CD14-positive monocyte (primary cell): ENCODE measurements at regions not wholly inside any gene's neighbourhood (a gene's known extent, or its start where the extent isn't known, plus 50 kb on each side); places are given as distances from the start of the nearest gene placed in this dataset.

Experiments used
- DNase-seq, 3 donors: peaks; one replicate each; pipeline ENCODE4 v3.0.0-alpha.2; 2011 to 2022
- H2AFZ ChIP-seq: 2 replicates; pipeline ENCODE4 v1.6.0; 2012; ENCODE audit warnings: mild to moderate bottlenecking, low read depth, low read length, inconsistent platforms; ENCODE audit not compliant: insufficient read depth, poor library complexity, severe bottlenecking
- H3K27ac ChIP-seq, 2 donors: 1 replicate in 1 of 2; 2 replicates in 1 of 2; pipeline ENCODE4 v1.5.1; 2012 to 2013; ENCODE audit warnings: low read length in 2 of 2, control low read depth in 1 of 2, inconsistent platforms in 1 of 2, low read depth in 1 of 2, mild to moderate bottlenecking in 1 of 2
- H3K27me3 ChIP-seq, 2 donors: one replicate each; pipeline versions ENCODE4 v1.6.0 to v1.6.1; 2011 to 2013; ENCODE audit warnings: low read length in 2 of 2; ENCODE audit not compliant: control insufficient read depth in 2 of 2, insufficient read depth in 2 of 2
- H3K36me3 ChIP-seq, 2 donors: replicated peaks in 1 of 2; 1 replicate in 1 of 2; 2 replicates in 1 of 2; pipeline versions ENCODE4 v1.5.1 to v1.6.1; 2012 to 2013; ENCODE audit warnings: low read length in 2 of 2, control low read depth in 1 of 2, inconsistent platforms in 1 of 2, mild to moderate bottlenecking in 1 of 2; ENCODE audit not compliant: insufficient read depth in 2 of 2, control insufficient read depth in 1 of 2
- H3K4me1 ChIP-seq, 2 donors: 1 replicate in 1 of 2; 2 replicates in 1 of 2; pipeline versions ENCODE4 v1.5.1 to v1.6.1; 2012 to 2013; ENCODE audit warnings: low read length in 2 of 2, control low read depth in 1 of 2, inconsistent platforms in 1 of 2, mild to moderate bottlenecking in 1 of 2, moderate library complexity in 1 of 2; ENCODE audit not compliant: insufficient read depth in 2 of 2, control insufficient read depth in 1 of 2
- H3K4me2 ChIP-seq: replicated peaks from 2 replicates; pipeline ENCODE3; 2012; ENCODE audit warnings: low read length, moderate library complexity, mild to moderate bottlenecking; ENCODE audit not compliant: poor library complexity, severe bottlenecking; ENCODE audit errors: extremely low read depth
- H3K4me3 ChIP-seq, 3 experiments: fragments of 200-600 bp in 1 of 3; sonication (generic) in 1 of 3; replicated peaks in 1 of 3; 1 replicate in 2 of 3; 2 replicates in 1 of 3; pipeline ENCODE4 v1.5.1; 2011 to 2013; ENCODE audit warnings: low read length in 3 of 3, mild to moderate bottlenecking in 3 of 3, control low read depth in 2 of 3, low read depth in 2 of 3, inconsistent platforms in 1 of 3, moderate library complexity in 1 of 3
- H3K79me2 ChIP-seq: 2 replicates; pipeline ENCODE4 v1.6.0; 2012; ENCODE audit warnings: mild to moderate bottlenecking, control low read depth, inconsistent platforms, low read length, moderate library complexity; ENCODE audit not compliant: insufficient read depth
- H3K9ac ChIP-seq: 2 replicates; pipeline ENCODE4 v1.6.0; 2017; ENCODE audit warnings: low read length, mild to moderate bottlenecking; ENCODE audit not compliant: insufficient read depth, poor library complexity, severe bottlenecking
- H3K9me3 ChIP-seq, 2 donors: replicated peaks in 1 of 2; 1 replicate in 1 of 2; 2 replicates in 1 of 2; pipeline versions ENCODE4 v1.5.1 to v1.6.1; 2012 to 2013; ENCODE audit warnings: low read length in 2 of 2, control low read depth in 1 of 2; ENCODE audit not compliant: control insufficient read depth in 1 of 2, insufficient read depth in 1 of 2
- H4K20me1 ChIP-seq: 2 replicates; pipeline ENCODE4 v1.6.0; 2012; ENCODE audit warnings: mild to moderate bottlenecking, low read length, control low read depth, moderate library complexity; ENCODE audit not compliant: insufficient read depth
- H3K27ac Mint-ChIP-seq, 7 donors: one replicate each; pipeline ENCODE4 v1.8.0; 2020; ENCODE audit warnings: mild to moderate bottlenecking in 7 of 7, mixed read lengths in 7 of 7, moderate library complexity in 6 of 7, inconsistent platforms in 2 of 7
- H3K27me3 Mint-ChIP-seq, 3 donors: one replicate each; pipeline ENCODE4 v1.8.0; 2021 to 2022; ENCODE audit warnings: low read depth in 3 of 3, mild to moderate bottlenecking in 3 of 3, mixed read lengths in 3 of 3, moderate library complexity in 3 of 3, inconsistent platforms in 1 of 3
- H3K36me3 Mint-ChIP-seq, 2 donors: one replicate each; pipeline ENCODE4 v1.8.0; 2020; ENCODE audit warnings: mixed read lengths in 2 of 2, inconsistent platforms in 1 of 2, mild to moderate bottlenecking in 1 of 2
- H3K4me1 Mint-ChIP-seq: one replicate; pipeline ENCODE4 v1.8.0; 2020; ENCODE audit warnings: mild to moderate bottlenecking, mixed read lengths
- H3K4me3 Mint-ChIP-seq, 2 donors: one replicate each; pipeline ENCODE4 v1.8.0; 2020; ENCODE audit warnings: mild to moderate bottlenecking in 2 of 2, mixed read lengths in 2 of 2, moderate library complexity in 1 of 2
- H3K9me3 Mint-ChIP-seq, 7 donors: one replicate each; pipeline ENCODE4 v1.8.0; 2020 to 2022; ENCODE audit warnings: mixed read lengths in 7 of 7, mild to moderate bottlenecking in 6 of 7, moderate library complexity in 6 of 7, inconsistent platforms in 2 of 7
- WGBS: methylation state at CpG from one replicate; pipeline ENCODE4 v1.1.5; 2013; ENCODE audit warnings: missing lambda C conversion rate; ENCODE audit not compliant: insufficient coverage; 5-methylcytosine and 5-hydroxymethylcytosine counted together
- intact Hi-C, 2 donors: fragments of 100-400 bp; cut with micrococcal nuclease; formaldehyde crosslinking; loops; one replicate each; pipeline versions ENCODE4 v1.15.0 to v1.15.1; 2023
- TF ChIP-seq, protein P1 (sequence below): fragments of 200-600 bp; IDR thresholded peaks from one replicate; pipeline ENCODE4 v1.8.0; 2022; ENCODE audit warnings: antibody characterized with exemption, mild to moderate bottlenecking

DNA sequence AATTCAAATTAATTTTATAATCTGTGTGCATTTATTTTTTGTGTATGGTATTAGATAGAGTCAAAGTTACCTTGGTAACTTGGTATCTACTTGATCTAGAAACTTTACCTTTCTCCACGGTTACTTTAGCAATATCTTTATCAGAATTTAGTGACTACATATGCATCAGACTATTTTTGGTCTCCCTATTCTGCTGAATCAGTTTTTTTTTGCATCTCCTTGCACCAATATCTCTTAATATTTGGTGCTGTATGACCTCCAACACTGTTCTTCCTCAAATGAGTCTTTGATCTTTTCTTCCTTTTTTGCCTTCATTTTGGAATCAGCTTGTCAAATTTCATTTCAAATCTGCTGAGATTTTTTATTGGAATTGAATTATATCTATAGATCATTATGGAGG, 828.2 kb upstream of the FOXG1 start:
- DNase-seq, result no peak
- H3K4me2 ChIP-seq, result no peak overlapping the region
- 75% methylated on average over 1 of the region's 1 CpG for WGBS
- no peaks in the 10 kb centered on the region for H3K27me3 ChIP-seq
- peaks cover 2 to 11% (median 8%) of the 10 kb centered on the region in 7 donors for H3K9me3 Mint-ChIP-seq
- no peaks in the 10 kb centered on the region for H4K20me1 ChIP-seq
- no peaks in the 10 kb centered on the region for H3K27me3 Mint-ChIP-seq
- peaks cover 0 to 9% of the 10 kb centered on the region in 2 donors for H3K9me3 ChIP-seq
- H3K9ac ChIP-seq, result no peak overlapping the region
- H3K4me1 ChIP-seq, result no peaks in the 10 kb centered on the region
- H3K4me1 Mint-ChIP-seq, result no peaks in the 10 kb centered on the region
- H3K27ac Mint-ChIP-seq, result no peak overlapping the region
- H3K36me3 ChIP-seq, result no peaks in the 10 kb centered on the region
- H3K4me3 Mint-ChIP-seq, result no peak overlapping the region
- no peak overlapping the region for H3K4me3 ChIP-seq
- no peaks in the 10 kb centered on the region for H3K79me2 ChIP-seq
- TF ChIP-seq, protein P1, sequence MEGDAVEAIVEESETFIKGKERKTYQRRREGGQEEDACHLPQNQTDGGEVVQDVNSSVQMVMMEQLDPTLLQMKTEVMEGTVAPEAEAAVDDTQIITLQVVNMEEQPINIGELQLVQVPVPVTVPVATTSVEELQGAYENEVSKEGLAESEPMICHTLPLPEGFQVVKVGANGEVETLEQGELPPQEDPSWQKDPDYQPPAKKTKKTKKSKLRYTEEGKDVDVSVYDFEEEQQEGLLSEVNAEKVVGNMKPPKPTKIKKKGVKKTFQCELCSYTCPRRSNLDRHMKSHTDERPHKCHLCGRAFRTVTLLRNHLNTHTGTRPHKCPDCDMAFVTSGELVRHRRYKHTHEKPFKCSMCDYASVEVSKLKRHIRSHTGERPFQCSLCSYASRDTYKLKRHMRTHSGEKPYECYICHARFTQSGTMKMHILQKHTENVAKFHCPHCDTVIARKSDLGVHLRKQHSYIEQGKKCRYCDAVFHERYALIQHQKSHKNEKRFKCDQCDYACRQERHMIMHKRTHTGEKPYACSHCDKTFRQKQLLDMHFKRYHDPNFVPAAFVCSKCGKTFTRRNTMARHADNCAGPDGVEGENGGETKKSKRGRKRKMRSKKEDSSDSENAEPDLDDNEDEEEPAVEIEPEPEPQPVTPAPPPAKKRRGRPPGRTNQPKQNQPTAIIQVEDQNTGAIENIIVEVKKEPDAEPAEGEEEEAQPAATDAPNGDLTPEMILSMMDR, result no peak
- H3K36me3 Mint-ChIP-seq, result no peaks in the 10 kb centered on the region
- no peak overlapping the region for H2AFZ ChIP-seq
- intact Hi-C loops, result no loop called here
- H3K27ac ChIP-seq, result no peak overlapping the region

DNA sequence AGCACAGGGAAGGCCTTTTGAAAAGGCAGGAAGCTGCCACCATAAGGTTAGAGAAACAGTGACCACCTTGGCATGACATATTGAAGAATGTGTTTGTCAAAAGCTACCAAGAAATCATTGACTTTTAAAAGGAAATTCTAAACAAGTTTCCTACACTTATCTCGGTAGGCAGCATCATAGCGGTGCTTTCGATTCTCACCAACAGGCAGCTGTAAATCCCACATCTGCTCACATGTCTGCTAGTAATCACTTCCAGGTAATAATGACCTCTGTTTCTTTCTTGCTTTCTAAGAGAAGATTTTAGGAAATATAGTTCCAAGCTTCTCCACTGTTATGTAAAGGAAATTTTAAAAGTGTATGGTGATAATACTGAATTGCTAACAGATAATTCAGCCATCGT, 821.1 kb upstream of the FOXG1 start:
- H3K27me3 Mint-ChIP-seq, result no peaks in the 10 kb centered on the region
- H4K20me1 ChIP-seq, result no peaks in the 10 kb centered on the region
- no peak for DNase-seq
- H3K4me1 ChIP-seq, result no peaks in the 10 kb centered on the region
- H2AFZ ChIP-seq, result no peak overlapping the region
- no peak overlapping the region for H3K4me2 ChIP-seq
- H3K27ac ChIP-seq, result no peak overlapping the region
- intact Hi-C loops, result no loop called here
- no peaks in the 10 kb centered on the region for H3K36me3 Mint-ChIP-seq
- no peak overlapping the region for H3K4me3 Mint-ChIP-seq
- peaks cover 2 to 4% (median 3%) of the 10 kb centered on the region in 7 donors for H3K9me3 Mint-ChIP-seq
- H3K27ac Mint-ChIP-seq, result no peak overlapping the region
- no peaks in the 10 kb centered on the region for H3K79me2 ChIP-seq
- no CpG with 5 or more reads among the region's 4 CpGs for WGBS
- no peaks in the 10 kb centered on the region for H3K27me3 ChIP-seq
- no peaks in the 10 kb centered on the region for H3K4me1 Mint-ChIP-seq
- no peaks in the 10 kb centered on the region for H3K36me3 ChIP-seq
- H3K9me3 ChIP-seq, result no peaks in the 10 kb centered on the region
- H3K4me3 ChIP-seq, result no peak overlapping the region
- TF ChIP-seq, protein P1, result no peak
- no peak overlapping the region for H3K9ac ChIP-seq
